H9 (cell line): ENCODE measurements at regions not wholly inside any gene's neighbourhood (a gene's known extent, or its start where the extent isn't known, plus 50 kb on each side); places are given as distances from the start of the nearest gene placed in this dataset.

ENCODE experiments used
- DNase-seq: peaks from one replicate; pipeline ENCODE4 v3.0.0-alpha.2; 2017
- H2AFZ ChIP-seq: one replicate; pipeline ENCODE4 v1.6.1; 2013; ENCODE audit warnings: mild to moderate bottlenecking, low read length, control low read depth, moderate library complexity
- H2AK5ac ChIP-seq: 2 replicates; pipeline ENCODE4 v1.6.1; 2013; ENCODE audit warnings: low read length, control low read depth, mixed read lengths; ENCODE audit not compliant: insufficient read length
- H2BK120ac ChIP-seq: one replicate; pipeline ENCODE4 v1.6.1; 2013; ENCODE audit warnings: low read depth, mild to moderate bottlenecking, low read length, control low read depth, inconsistent platforms; ENCODE audit not compliant: poor library complexity, severe bottlenecking
- H2BK12ac ChIP-seq: 2 replicates; pipeline ENCODE4 v1.6.1; 2013; ENCODE audit warnings: low read length, control low read depth, mixed read lengths, low read depth; ENCODE audit not compliant: insufficient read length
- H2BK15ac ChIP-seq: 2 replicates; pipeline ENCODE4 v1.6.1; 2013; ENCODE audit warnings: low read depth, low read length, control low read depth
- H2BK20ac ChIP-seq: one replicate; pipeline ENCODE4 v1.6.1; 2013; ENCODE audit warnings: low read depth, mild to moderate bottlenecking, low read length, control low read depth, inconsistent platforms; ENCODE audit not compliant: poor library complexity, severe bottlenecking
- H2BK5ac ChIP-seq: 2 replicates; pipeline ENCODE4 v1.6.1; 2013; ENCODE audit warnings: low read length, control low read depth, mixed read lengths; ENCODE audit not compliant: insufficient read length
- H3K14ac ChIP-seq: 2 replicates; pipeline ENCODE4 v1.6.1; 2013; ENCODE audit warnings: low read length, control low read depth; ENCODE audit not compliant: insufficient read depth
- H3K18ac ChIP-seq: 2 replicates; pipeline ENCODE4 v1.6.1; 2013; ENCODE audit warnings: low read depth, mild to moderate bottlenecking, mixed read lengths, low read length, control low read depth; ENCODE audit not compliant: insufficient read length
- H3K23ac ChIP-seq: 2 replicates; pipeline ENCODE4 v1.6.1; 2013; ENCODE audit warnings: low read length, control low read depth, mixed read lengths, low read depth; ENCODE audit not compliant: insufficient read length
- H3K23me2 ChIP-seq: 2 replicates; pipeline ENCODE4 v1.6.1; 2013; ENCODE audit warnings: low read depth, mild to moderate bottlenecking, mixed read lengths, low read length, control low read depth; ENCODE audit not compliant: insufficient read length, poor library complexity, severe bottlenecking
- H3K27ac ChIP-seq: 2 replicates; pipeline ENCODE4 v1.5.1; 2013; ENCODE audit warnings: low read length, control low read depth, mixed read lengths, low read depth; ENCODE audit not compliant: insufficient read length
- H3K27me3 ChIP-seq: 2 replicates; pipeline ENCODE4 v1.6.1; 2013; ENCODE audit warnings: low read length, control low read depth, inconsistent platforms; ENCODE audit not compliant: insufficient read depth
- H3K4ac ChIP-seq: 2 replicates; pipeline ENCODE4 v1.6.1; 2013; ENCODE audit warnings: low read depth, mild to moderate bottlenecking, control low read depth, inconsistent platforms, low read length, moderate library complexity
- H3K4me1 ChIP-seq: 2 replicates; pipeline ENCODE4 v1.6.1; 2013; ENCODE audit warnings: low read length, control low read depth, inconsistent platforms; ENCODE audit not compliant: insufficient read depth
- H3K4me2 ChIP-seq: 2 replicates; pipeline ENCODE4 v1.6.1; 2013; ENCODE audit warnings: low read length, control low read depth, mixed read lengths; ENCODE audit not compliant: insufficient read length, insufficient read depth
- H3K56ac ChIP-seq: 2 replicates; pipeline ENCODE4 v1.6.1; 2013; ENCODE audit warnings: low read depth, mild to moderate bottlenecking, mixed read lengths, low read length, control low read depth; ENCODE audit not compliant: insufficient read length
- H3K79me1 ChIP-seq: 2 replicates; pipeline ENCODE4 v1.6.1; 2013; ENCODE audit warnings: low read depth, mild to moderate bottlenecking, moderate library complexity, low read length, control low read depth, inconsistent platforms; ENCODE audit not compliant: insufficient read depth, poor library complexity, severe bottlenecking
- H3K79me2 ChIP-seq: 2 replicates; pipeline ENCODE4 v1.6.1; 2013; ENCODE audit warnings: low read length, control low read depth, inconsistent platforms; ENCODE audit not compliant: insufficient read depth
- H3K9ac ChIP-seq: 2 replicates; pipeline ENCODE4 v1.6.1; 2013; ENCODE audit warnings: low read length, control low read depth, mixed read lengths; ENCODE audit not compliant: insufficient read length; ENCODE audit errors: extremely low read depth
- H3K9me3 ChIP-seq: one replicate; pipeline ENCODE4 v1.6.1; 2013; ENCODE audit warnings: low read depth, low read length, inconsistent platforms; ENCODE audit not compliant: control insufficient read depth
- H3T11ph ChIP-seq: one replicate; pipeline ENCODE4 v1.6.1; 2013; ENCODE audit warnings: mild to moderate bottlenecking, low read length, control low read depth, inconsistent platforms
- H4K20me1 ChIP-seq: one replicate; pipeline ENCODE4 v1.6.1; 2013; ENCODE audit not compliant: control insufficient read depth, insufficient read length, insufficient read depth
- H4K5ac ChIP-seq: 2 replicates; pipeline ENCODE4 v1.6.1; 2013; ENCODE audit warnings: low read depth, mild to moderate bottlenecking, mixed read lengths, low read length, control low read depth; ENCODE audit not compliant: insufficient read length
- H4K8ac ChIP-seq: replicated peaks from 2 replicates; pipeline ENCODE4 v1.6.1; 2013; ENCODE audit warnings: low read length, control low read depth, mixed read lengths, low read depth; ENCODE audit not compliant: insufficient read length
- H4K91ac ChIP-seq: 2 replicates; pipeline ENCODE4 v1.6.1; 2013; ENCODE audit warnings: low read depth, mild to moderate bottlenecking, moderate library complexity, mixed read lengths, low read length, control low read depth; ENCODE audit not compliant: insufficient read length
- H3K27ac Mint-ChIP-seq, 3 experiments: 2 replicates in 2 of 3; 3 replicates in 1 of 3; pipeline ENCODE4 v1.8.0; 2020 to 2021; ENCODE audit warnings: mixed read lengths in 3 of 3, mild to moderate bottlenecking in 1 of 3, moderate library complexity in 1 of 3
- H3K27me3 Mint-ChIP-seq: 2 replicates; pipeline ENCODE4 v1.8.0; 2021; ENCODE audit warnings: low read depth, mild to moderate bottlenecking, moderate library complexity, mixed read lengths
- H3K36me3 Mint-ChIP-seq, 3 experiments: 2 replicates in 2 of 3; 3 replicates in 1 of 3; pipeline ENCODE4 v1.8.0; 2020 to 2021; ENCODE audit warnings: low read depth in 3 of 3, mixed read lengths in 3 of 3; ENCODE audit not compliant: insufficient read depth in 1 of 3
- H3K4me1 Mint-ChIP-seq, 2 experiments: 2 replicates each; pipeline ENCODE4 v1.8.0; 2020; ENCODE audit warnings: mixed read lengths in 2 of 2
- H3K4me3 Mint-ChIP-seq, 2 experiments: 2 replicates in 1 of 2; 3 replicates in 1 of 2; pipeline ENCODE4 v1.8.0; 2020 to 2021; ENCODE audit warnings: mild to moderate bottlenecking in 2 of 2, mixed read lengths in 2 of 2, moderate library complexity in 1 of 2
- H3K9me3 Mint-ChIP-seq, 2 experiments: 2 replicates in 1 of 2; 3 replicates in 1 of 2; pipeline ENCODE4 v1.8.0; 2020; ENCODE audit warnings: mild to moderate bottlenecking in 2 of 2, mixed read lengths in 2 of 2, moderate library complexity in 1 of 2
- WGBS: extraction: QIAGEN DNeasy Blood & Tissue Kit; methylation state at CpG from one replicate; pipeline ENCODE4 v1.1.7; 2013; ENCODE audit warnings: missing lambda C conversion rate, low lambda C conversion rate, mixed read lengths; ENCODE audit not compliant: insufficient read length; ENCODE audit errors: extremely low coverage; 5-methylcytosine and 5-hydroxymethylcytosine counted together
- TF ChIP-seq, protein P1 (sequence below): fragments of 200-600 bp; sonication (generic); conservative IDR thresholded peaks from 3 replicates; pipeline ENCODE4 v1.8.0; 2021; ENCODE audit warnings: antibody characterized with exemption, mild to moderate bottlenecking

DNA sequence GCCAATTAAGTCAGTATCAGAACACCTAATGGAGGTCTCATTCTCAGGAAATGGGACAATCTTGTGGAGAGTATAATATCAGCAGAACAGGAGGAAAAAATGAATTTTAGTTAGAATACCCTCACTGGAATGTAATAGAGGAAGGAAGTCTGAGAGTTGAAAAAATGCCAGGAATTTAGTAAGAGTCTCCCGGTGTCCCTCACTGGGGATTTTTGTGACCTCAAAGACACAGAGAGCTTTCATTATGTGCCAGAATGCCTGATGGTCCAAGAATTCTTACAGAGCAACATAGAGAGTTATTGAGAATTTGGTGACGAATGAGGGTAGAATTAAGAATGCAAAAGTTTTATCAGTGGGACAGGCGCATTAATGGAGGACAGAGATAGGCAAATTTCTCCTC, 443.5 kb upstream of the B3GALT2 start:
- Mint-ChIP-seq H3K9me3 (no peaks in the 10 kb centered on the region), H3K4me1 (peaks cover 14 to 15% of the 10 kb centered on the region in 2 experiments), H3K27ac (no peak overlapping the region; a peak in 2 of 7 replicates)

More for the DNA sequence above, 443.5 kb upstream of the B3GALT2 start:
- H2BK15ac ChIP-seq: no peak overlapping the region
- H4K91ac ChIP-seq: no peak overlapping the region
- Mint-ChIP-seq H3K36me3 (no peaks in the 10 kb centered on the region), H3K27me3 (no peaks in the 10 kb centered on the region), H3K4me3 (no peak overlapping the region)
- no peak overlapping the region for H3K23ac ChIP-seq
- no peaks in the 10 kb centered on the region for H3K23me2 ChIP-seq
- no peak overlapping the region for H4K8ac ChIP-seq
- H3K4me1 ChIP-seq: no peaks in the 10 kb centered on the region
- H2AFZ ChIP-seq: no peak overlapping the region
- H3K79me2 ChIP-seq: no peaks in the 10 kb centered on the region
- no peak overlapping the region for H3K27ac ChIP-seq
- no peak overlapping the region for H2BK5ac ChIP-seq
- no peak overlapping the region for H2AK5ac ChIP-seq
- H3K56ac ChIP-seq: no peak overlapping the region
- no peak overlapping the region for H4K5ac ChIP-seq
- H3K14ac ChIP-seq: no peak overlapping the region
- no peak overlapping the region for H2BK20ac ChIP-seq
- no peak overlapping the region for H2BK12ac ChIP-seq
- WGBS: no CpG with 5 or more reads among the region's 3 CpGs
- no peak overlapping the region for H3K9ac ChIP-seq
- no peak for DNase-seq
- H3K27me3 ChIP-seq: no peaks in the 10 kb centered on the region
- TF ChIP-seq, protein P1, sequence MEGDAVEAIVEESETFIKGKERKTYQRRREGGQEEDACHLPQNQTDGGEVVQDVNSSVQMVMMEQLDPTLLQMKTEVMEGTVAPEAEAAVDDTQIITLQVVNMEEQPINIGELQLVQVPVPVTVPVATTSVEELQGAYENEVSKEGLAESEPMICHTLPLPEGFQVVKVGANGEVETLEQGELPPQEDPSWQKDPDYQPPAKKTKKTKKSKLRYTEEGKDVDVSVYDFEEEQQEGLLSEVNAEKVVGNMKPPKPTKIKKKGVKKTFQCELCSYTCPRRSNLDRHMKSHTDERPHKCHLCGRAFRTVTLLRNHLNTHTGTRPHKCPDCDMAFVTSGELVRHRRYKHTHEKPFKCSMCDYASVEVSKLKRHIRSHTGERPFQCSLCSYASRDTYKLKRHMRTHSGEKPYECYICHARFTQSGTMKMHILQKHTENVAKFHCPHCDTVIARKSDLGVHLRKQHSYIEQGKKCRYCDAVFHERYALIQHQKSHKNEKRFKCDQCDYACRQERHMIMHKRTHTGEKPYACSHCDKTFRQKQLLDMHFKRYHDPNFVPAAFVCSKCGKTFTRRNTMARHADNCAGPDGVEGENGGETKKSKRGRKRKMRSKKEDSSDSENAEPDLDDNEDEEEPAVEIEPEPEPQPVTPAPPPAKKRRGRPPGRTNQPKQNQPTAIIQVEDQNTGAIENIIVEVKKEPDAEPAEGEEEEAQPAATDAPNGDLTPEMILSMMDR: no peak
- no peak overlapping the region for H2BK120ac ChIP-seq
- no peak overlapping the region; the same call in 1 of the 2 replicates for H3K4ac ChIP-seq
- H3K79me1 ChIP-seq: no peaks in the 10 kb centered on the region
- no peak overlapping the region for H3T11ph ChIP-seq
- H4K20me1 ChIP-seq: no peaks in the 10 kb centered on the region
- H3K9me3 ChIP-seq: no peaks in the 10 kb centered on the region
- H3K4me2 ChIP-seq: no peak overlapping the region
- no peak overlapping the region for H3K18ac ChIP-seq
